HG03342 (cell line): ENCODE measurements at regions not wholly inside any gene's neighbourhood (a gene's known extent, or its start where the extent isn't known, plus 50 kb on each side); places are given as distances from the start of the nearest gene placed in this dataset.

ENCODE experiments used
- ATAC-seq: cut with Tn5 transposase; IDR thresholded peaks from one replicate; pipeline ENCODE4 v1.9.1; 2021; ENCODE audit warnings: mild to moderate bottlenecking, moderate library complexity; ENCODE audit not compliant: unreplicated experiment

DNA sequence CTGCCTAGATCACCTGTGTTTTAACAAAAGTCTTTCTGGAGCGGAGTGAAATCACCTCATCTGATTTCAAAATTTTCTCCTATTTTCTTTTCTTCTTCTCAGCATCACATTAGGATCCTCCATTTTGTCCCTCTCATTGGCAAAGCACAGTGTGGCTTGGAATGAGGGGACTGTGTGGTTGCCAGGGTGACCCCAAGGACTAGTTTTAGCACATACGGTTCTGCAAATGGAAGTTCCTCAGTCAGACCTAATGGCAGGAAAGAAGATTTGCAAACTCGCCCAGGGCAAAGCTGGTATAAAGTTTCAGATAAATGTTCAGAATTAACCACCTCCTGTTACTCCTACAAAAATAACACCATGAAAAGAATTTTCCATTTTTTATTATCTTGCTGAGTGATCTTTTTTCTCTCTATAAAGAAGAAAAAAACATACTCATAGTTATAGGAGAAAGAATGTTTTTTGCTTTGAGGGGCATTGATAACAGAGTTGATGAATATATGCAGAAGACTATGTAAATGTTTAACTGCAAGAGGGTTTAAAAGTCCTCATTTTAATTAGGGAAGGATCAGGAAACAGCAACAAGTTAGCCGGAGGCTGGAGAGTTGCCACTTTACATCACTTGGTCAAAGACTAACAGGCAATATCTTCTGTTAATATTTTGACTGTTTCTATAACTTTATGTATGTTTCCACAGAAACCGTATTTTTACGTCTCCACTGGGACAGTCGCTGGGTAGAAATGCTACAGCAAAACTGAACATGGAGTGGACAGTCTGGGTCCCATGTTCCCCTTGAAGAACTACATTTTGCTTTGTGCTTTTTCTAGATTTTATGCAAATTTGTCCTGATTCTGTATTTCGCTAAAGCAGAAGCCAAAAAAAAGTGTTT lies 257.8 kb downstream of the NR2F1-AS1 start:
- no peak for ATAC-seq

DNA sequence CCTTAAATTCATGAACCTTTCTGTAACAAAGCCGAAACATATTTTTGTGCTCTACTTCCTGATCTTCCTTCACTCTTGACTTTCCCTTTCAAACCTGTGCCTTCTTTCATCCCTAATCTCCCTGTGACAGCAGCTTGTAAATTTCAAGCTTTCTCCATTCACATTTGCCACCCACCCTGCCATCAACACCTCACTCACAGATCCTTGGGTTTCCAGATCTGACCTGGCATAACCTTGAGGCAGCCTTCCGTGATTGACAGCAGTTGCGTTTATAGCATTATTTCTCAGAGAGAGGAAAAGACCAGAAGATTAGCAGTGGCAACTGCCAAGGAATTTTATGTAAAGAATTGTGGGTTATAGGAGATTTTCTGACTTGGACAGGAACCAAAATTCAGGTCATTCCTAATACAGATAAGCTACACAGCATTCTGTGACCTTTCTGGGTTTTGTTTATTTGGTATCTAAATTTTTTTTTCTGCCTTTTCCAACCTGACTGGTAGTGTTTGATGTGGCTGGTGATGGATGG lies 260.0 kb downstream of the NR2F1-AS1 start:
- no peak for ATAC-seq

DNA sequence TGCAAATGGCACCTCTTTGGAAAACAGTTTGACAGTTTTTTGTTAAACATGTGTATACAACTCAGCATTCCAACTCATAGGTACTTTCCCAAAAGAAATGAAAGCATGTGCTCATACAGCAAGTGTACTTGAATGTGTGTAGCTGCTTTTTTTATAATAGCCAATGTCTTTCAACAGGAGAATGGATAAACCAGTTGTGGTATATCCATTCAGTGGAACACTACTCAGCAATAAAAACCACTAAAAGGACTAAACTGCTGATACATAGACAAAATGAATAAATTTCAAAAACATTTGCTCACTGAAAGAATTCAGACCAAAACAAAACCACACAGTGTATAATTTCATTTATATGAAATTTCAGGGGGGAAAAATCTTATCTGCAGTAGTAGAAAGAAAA lies 267.3 kb downstream of the NR2F1-AS1 start:
- no peak for ATAC-seq

DNA sequence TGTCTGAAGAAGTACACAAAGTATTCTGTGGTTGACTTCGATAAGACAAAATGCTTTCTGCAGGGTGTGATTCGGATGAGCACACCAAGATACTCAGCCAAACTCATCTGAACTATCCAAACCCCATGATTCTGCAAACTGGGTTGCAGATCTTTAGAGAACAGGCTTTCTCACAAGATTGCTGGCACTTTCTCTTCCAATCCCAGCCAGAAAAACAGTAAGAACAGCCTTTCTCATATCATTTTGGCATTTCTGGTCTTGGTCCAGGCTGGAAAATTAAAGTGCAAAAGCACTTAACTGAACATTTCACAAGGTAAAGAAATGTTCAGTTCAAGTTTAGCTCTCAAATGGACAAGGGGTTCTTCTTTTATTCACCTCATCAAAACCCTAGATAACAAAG lies 269.1 kb downstream of the NR2F1-AS1 start:
- ATAC-seq, result no peak

DNA sequence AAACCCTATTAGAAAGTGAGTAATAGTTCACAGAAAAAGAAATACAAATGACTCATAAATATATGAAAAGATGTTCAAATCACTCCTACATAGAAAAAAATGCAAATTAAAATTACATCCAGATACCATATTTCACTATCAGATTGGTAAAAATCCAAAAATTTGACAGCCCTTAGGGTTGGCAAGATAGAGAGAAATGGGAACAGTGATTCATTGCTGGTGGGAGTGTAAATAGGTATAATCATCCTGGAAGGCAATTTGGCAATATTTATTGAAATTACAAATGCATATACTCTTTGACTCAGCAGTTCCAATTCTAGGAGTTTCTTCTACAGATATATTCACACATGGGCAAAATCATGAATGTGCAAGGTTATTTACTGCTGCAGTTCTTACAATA lies 273.5 kb downstream of the NR2F1-AS1 start:
- ATAC-seq, result no peak

DNA sequence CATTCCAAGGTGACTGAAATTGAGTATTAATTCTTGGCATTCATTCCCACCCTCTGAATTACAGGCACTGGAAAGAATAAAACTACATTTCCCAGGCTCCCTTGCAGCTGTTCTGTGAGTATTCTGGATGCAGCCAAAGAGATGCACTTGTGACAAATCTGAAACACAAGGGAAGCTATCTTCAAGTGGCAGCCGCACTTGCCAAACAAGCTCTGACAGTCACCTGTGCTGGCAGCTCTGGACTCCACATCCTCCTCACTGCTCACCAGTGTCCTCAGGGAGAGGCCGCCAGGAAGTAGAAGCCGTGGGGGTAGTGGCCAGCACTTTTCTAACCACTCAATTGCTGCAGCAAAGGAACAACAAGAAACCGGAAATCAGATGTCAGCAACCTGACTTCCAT lies 275.0 kb downstream of the NR2F1-AS1 start:
- ATAC-seq, result no peak

DNA sequence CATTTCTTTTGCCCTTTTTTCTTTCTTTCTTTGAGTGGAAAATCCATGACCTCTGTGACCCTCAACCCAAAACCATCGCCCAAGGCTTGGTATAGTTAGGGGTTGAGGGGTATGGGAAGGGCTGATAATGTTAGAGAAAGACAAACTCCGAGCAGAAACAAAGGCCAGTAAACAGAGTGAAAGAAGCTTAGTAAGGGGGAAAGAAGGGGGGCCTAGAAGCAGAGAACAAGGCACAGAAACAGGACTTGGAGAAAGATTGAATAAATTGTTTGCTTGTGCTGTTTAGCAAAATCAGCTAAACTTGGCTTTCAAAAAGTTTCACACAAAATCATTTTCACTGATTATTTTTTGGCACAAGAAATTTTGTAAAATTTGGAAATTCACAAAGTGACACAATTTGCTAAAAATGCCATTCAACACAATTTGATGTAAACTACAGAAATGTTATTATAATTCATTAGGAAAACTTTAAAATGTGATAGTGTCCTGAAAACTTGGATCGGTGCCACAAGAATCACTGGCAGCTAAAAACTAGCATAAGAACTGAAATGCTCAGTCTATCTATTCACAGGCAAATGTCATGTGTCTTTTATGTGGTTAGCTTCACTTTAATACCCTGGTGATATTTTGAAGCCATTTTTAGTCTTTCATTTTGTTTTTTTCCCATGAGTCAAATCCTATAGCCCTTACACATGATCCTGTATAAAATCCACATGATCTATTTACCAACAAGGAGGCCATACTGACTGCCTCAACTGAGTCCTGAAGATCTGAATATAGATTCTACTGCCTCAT lies 276.4 kb downstream of the NR2F1-AS1 start:
- ATAC-seq, result no peak

DNA sequence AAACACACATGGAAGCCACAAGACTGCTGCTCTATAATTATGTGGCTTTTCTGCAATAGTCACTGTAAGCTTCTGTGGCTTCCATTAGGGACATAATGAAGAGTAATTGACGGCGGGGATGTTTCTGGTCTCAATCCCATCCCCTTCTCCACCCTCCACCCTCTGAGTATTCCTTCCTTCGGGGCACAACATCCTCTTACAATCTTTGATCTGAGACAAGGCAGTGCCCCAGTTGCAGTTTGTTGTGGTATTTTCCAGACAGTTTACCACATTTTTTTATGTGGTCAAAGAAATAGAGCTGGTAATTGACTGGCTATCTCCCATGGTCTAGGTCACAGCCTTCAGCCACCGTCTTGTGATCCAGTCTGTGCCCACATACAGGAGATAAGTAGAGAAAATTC lies 277.7 kb downstream of the NR2F1-AS1 start:
- no peak for ATAC-seq

DNA sequence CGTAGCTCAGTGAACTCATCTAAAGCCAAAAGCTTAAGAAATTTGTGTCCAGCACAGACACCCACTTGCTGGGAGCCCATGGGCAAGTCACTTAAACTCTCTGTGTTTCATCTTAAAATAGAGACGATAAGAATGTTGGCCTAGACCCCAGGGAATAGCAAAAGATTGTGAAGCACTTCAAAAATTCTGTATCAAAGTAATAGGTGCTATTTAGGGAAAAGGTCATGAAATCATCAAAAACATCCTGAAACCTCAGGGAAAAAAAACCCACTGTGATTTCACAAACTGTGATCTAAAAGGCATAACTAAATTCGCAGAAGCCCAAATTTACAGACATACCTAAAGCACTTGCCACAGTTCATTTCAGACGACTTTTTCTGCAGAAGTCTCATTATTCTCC lies 278.3 kb downstream of the NR2F1-AS1 start:
- ATAC-seq, result no peak

DNA sequence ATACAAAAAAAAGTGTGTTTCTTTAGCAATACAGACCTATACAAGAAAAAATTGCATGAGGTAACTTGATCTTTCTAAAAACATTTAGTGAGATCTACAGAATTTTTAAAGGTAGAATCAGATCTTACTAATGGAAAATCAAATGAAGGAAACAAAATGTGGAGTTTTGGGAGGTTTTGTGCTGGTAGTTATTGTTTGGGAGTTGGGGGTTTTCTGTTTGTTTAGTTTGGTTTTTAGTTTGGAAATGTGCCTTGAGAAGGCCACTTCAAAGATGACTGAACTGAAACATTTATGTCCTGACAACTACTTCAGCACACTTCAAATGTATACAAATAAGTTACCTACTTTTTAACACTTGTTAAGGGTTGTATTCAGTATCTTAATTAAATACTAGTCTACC lies 280.1 kb downstream of the NR2F1-AS1 start:
- no peak for ATAC-seq

DNA sequence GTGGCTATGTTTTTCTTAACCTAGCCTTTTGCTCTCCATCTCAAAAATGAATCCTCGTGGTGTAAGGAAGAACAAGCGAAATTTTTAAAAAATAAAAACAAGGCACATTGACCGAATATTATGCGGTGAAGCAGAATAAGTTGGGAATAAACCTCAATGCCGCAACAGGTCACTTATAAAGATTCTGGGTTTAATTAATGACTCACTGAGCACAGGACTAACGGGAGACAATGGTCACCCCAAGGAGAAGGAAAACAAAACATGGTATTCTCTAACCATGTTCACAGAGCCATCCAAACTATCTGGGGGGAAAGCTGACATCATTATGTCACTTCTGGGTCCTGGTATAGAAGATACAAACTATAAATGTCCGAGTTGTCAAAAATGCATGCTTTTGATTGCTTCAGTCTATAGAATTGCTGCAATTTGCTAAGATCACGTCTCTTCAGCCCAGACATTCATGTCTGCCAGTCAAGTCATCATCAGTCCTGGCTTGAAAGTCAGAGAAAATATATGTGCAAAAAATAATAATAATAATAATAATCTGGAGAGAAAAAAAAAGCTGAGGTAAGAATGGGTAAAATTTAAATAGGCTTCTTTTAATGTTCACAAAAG lies 280.6 kb downstream of the NR2F1-AS1 start:
- ATAC-seq, result no peak

DNA sequence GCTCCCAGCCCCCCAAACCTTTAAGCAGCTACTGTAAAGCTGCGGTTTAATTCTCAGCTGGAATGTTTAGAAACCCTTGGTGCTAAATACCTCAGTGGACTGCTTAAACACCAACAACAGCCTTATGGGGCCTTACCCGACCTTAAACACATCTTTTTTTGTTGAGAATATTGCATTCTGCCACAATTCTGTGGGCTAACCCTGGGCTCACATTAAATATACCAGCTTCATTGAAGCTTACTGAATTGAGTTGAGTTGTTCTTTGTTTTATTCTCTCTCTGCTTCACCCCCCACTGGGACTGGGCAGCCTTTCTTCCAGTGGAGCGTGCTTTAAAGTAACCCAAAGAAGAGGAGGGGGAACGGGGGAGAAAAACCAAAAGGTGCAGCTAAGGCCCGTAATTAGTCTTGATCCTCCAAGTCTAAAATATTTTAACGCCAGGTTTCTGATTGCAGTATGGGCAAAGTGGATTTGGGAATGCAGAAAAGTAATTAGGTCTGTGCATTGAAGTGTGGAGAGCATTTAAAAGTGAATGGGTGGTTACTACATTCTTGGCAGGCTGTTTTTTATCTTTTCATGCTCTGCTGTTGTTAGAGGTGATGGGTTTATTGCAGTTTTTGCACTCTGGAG lies 281.2 kb downstream of the NR2F1-AS1 start:
- ATAC-seq, result no peak

DNA sequence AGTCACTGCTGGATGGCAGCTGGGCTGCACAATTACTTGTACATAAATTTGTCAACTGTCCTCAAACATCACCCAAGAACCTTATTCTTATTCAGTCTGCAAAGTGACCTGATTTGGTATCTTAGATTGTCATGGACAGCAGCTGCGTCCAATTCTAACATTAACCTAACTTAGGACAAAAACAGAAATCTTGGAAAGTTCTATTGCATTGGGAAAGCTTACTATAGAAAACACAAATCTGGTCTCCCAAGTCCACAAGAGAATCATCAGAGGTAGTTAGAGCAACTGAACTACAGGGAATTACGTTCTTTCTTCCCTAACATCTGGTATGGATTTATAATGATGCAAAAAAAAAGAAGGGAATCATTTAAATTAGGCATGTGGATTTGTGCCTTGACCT lies 283.9 kb downstream of the NR2F1-AS1 start:
- no peak for ATAC-seq

DNA sequence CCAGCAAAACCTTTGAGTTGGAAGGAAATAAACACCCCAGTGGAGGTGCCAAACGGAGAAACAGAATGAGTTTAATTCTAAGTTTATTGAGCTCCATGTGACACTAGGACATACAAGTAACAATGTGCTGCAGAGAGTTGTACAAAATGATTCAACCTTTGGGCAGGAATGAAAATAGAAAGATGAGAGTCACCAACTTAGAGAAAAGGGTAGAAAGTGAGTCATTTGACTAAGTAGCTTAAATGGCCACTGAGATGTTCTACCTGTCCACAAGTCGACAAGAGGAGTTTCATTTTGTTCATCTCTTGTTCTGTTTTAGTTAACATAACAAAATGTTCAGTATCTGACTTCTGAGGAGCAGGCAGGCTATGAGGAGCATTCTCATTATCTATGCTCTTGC lies 284.7 kb downstream of the NR2F1-AS1 start:
- ATAC-seq, result no peak

DNA sequence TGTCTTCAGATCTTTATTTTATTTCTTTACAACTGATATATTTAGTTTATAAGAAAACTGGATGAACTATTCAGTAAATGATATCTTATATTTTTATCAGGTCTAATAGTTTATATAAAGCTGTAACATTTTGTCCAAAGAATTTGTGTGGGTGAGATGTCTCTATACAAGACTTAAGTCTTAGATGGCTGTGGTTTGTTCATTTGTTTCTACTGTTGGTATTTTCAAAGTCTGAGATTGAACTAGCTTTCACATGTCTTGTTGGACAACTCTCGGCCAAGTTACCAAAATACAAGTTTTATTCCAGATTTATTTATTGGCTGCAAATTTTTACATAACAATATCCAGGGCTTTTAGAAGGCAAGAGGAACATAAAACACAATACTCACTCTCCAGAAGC lies 286.0 kb downstream of the NR2F1-AS1 start:
- no peak for ATAC-seq

DNA sequence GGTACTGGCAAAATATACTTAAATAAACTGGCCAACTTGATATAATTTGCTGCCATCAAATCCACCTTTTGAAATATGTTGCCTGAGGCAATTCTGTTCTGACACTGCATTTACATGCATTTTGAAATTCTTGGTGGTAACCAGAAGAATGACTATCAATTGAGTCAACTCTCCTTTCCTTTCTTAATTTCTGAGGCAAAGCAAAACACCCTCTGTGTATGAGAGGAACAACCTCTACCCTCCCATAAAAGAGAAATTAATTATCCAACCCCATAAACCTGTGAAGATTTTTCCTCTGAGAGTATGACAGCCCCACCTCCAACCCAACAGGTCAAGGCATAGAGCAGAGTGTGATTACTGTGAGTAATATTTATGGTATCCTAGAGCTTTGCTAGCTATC lies 286.8 kb downstream of the NR2F1-AS1 start:
- no peak for ATAC-seq

DNA sequence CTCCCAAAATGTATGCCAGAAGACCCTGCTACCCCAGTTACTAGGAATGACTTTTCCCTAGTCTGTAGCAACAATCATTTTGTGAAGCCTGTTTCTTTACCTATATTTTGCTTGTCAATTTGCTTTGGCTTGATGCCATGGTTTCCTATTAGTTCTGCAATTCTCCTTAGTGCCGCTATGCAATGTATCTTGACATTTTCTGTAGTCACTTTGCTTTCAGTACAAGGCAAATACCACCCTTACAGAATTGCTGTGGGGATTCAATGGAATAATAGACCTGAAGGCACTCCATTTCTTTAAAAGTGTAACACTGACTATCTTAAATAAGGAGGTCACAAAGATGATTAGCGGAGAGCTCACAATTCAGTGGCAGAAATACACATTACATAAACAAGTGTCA lies 291.1 kb downstream of the NR2F1-AS1 start:
- no peak for ATAC-seq

DNA sequence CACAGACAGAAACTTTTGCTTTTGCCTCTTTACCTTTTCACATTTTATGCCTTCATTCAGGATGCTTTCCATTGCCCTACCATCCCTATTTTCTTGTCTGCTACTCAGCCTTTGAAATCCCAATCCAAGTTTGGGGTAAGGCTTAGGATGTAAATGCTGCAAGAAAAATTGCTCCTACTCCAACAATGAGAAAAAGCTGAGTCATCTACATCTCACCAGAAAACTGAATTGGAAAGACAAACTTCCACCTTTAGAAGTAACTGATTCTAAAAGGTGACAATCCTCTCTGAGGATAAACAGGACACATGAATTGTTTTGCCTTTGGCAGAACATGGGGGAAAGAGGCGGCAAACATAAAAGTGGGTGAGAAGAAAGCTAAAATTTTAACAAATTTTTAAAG lies 295.6 kb downstream of the NR2F1-AS1 start:
- no peak for ATAC-seq

DNA sequence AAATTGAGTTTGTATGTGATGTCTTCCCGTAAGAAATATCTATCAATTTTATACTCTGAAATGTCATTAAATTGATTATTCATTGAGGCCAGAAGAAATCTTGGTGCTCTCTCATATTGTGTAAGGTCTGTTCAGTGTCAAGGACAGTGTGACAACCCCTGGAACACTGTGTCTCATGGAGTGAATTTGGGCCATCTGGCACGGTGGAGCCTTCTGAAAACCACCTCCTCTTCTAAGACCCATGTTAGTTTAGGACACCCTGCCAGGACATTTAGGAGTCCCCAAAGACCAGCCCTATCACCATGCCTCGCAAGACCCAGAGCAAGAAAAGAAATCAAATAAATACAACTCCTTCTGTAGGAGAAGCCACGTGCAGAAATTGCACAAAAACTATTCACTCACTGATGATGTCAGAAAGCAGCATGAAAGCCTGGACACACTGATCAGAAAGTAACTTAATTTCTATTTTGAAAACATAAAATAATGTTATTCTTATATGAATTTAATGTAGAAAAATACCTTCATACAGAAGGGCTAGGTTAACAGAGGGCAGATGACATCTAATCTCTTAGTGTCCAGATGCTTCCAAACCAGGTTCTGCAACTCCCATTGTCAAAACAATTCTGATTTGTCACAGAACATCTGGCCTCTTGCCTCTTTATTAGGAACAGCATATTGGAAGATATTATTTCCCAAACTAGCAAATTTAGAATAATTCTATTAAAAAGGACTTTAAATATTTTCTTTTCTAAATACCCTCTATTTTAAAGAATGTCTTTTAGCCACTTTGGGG lies 298.8 kb downstream of the NR2F1-AS1 start:
- ATAC-seq, result no peak

DNA sequence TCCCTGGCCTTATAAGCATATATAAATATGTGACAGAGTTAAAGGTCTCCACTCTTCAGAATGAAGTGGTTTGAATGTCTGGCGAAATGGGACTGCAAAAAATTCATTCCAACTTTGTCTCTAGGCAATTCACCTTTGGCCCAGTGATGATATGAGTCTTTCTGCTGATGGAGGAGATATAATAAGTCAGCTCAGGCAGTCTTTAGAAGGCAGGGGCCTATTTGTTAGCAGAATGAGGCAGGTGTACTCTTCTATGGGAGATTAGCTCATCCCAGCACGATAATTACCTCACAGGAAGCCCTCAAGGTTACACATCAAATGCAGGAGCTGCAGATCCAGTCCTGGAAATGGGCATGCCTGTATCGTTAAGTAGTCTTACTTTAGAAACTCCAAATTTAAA lies 300.5 kb downstream of the NR2F1-AS1 start:
- ATAC-seq, result no peak
